ENCODE measurements at regions not wholly inside any gene's neighbourhood (a gene's known extent, or its start where the extent isn't known, plus 50 kb on each side); places are given as distances from the start of the nearest gene placed in this dataset.

GRCh38 chr5:104130320-104130719, 567.7 kb upstream of the NUDT12 start:
- Histone ChIP-seq H3K36me3 (no peaks in the 10 kb centered on the region), H3K4me3 (no peak overlapping the region), H3K9me3 (peaks cover 0 to 4% (median 0%) of the 10 kb centered on the region in 4 donors), H3K27ac (no peak overlapping the region), H3K4me1 (no peaks in the 10 kb centered on the region), H3K27me3 (no peaks in the 10 kb centered on the region)
- intact Hi-C loops (cut with DNase I), result no loop called here
- 76 to 87% methylated on average over 3 of the region's 3 CpGs for WGBS, 2 donors
- DNase-seq, result no peak
- TF ChIP-seq EP300 (IDR thresholded peaks at IDR 0.05) (no peak), CTCF (IDR thresholded peaks at IDR 0.05) (no peak), POLR2AphosphoS5 (IDR thresholded peaks at IDR 0.05) (no peak), POLR2A (IDR thresholded peaks at IDR 0.05) (no peak)

- no peaks in the 10 kb centered on the region for H3K4me1 ChIP-seq
- intact Hi-C loops (cut with DNase I), result no loop called here
- 70 to 94% methylated on average over 5 of the region's 5 CpGs for WGBS, 2 donors
- H3K27me3 ChIP-seq, result no peaks in the 10 kb centered on the region
- TF ChIP-seq POLR2A (IDR thresholded peaks at IDR 0.05) (no peak), CTCF (IDR thresholded peaks at IDR 0.05) (no peak), POLR2AphosphoS5 (IDR thresholded peaks at IDR 0.05) (no peak), EP300 (IDR thresholded peaks at IDR 0.05) (no peak)
- H3K27ac ChIP-seq, result no peak overlapping the region
- no peak overlapping the region for H3K4me3 ChIP-seq
- no peaks in the 10 kb centered on the region for H3K9me3 ChIP-seq
- no peak for DNase-seq
- H3K36me3 ChIP-seq, result no peaks in the 10 kb centered on the region
These were observed 565.8 kb upstream of the NUDT12 start for GRCh38 chr5:104128348-104128747.

- Histone ChIP-seq H3K4me3 (no peak overlapping the region), H3K9me3 (no peaks in the 10 kb centered on the region), H3K27ac (no peak overlapping the region), H3K36me3 (no peaks in the 10 kb centered on the region), H3K4me1 (no peaks in the 10 kb centered on the region), H3K27me3 (no peaks in the 10 kb centered on the region)
- no peak for TF ChIP-seq EP300 (IDR thresholded peaks at IDR 0.05)
- no peak for TF ChIP-seq CTCF (IDR thresholded peaks at IDR 0.05)
- TF ChIP-seq POLR2A (IDR thresholded peaks at IDR 0.05), result no peak
- TF ChIP-seq POLR2AphosphoS5 (IDR thresholded peaks at IDR 0.05), result no peak
- DNase-seq, result no peak
- 70 to 74% methylated on average over 1 of the region's 1 CpG for WGBS, 2 donors
- intact Hi-C loops (cut with DNase I), result no loop called here
These were observed 564.4 kb upstream of the NUDT12 start for GRCh38 chr5:104126980-104127379.

- no peak for DNase-seq
- Histone ChIP-seq H3K27ac (no peak overlapping the region), H3K27me3 (no peaks in the 10 kb centered on the region), H3K4me3 (no peak overlapping the region), H3K4me1 (no peaks in the 10 kb centered on the region), H3K9me3 (no peaks in the 10 kb centered on the region), H3K36me3 (no peaks in the 10 kb centered on the region)
- no peak for TF ChIP-seq POLR2A (IDR thresholded peaks at IDR 0.05)
- TF ChIP-seq CTCF (IDR thresholded peaks at IDR 0.05), result no peak
- no peak for TF ChIP-seq POLR2AphosphoS5 (IDR thresholded peaks at IDR 0.05)
- TF ChIP-seq EP300 (IDR thresholded peaks at IDR 0.05), result no peak
- intact Hi-C loops (cut with DNase I), result no loop called here
These were observed 556.9 kb upstream of the NUDT12 start for GRCh38 chr5:104119529-104119928.

GRCh38 chr5:104111632-104112031, 549.0 kb upstream of the NUDT12 start:
- intact Hi-C loops (cut with DNase I), result no loop called here
- Histone ChIP-seq H3K4me3 (no peak overlapping the region), H3K9me3 (no peaks in the 10 kb centered on the region), H3K36me3 (no peaks in the 10 kb centered on the region), H3K27ac (no peak overlapping the region), H3K27me3 (no peaks in the 10 kb centered on the region), H3K4me1 (no peaks in the 10 kb centered on the region)
- TF ChIP-seq CTCF (IDR thresholded peaks at IDR 0.05) (no peak), POLR2A (IDR thresholded peaks at IDR 0.05) (no peak), POLR2AphosphoS5 (IDR thresholded peaks at IDR 0.05) (no peak), EP300 (IDR thresholded peaks at IDR 0.05) (no peak)
- whole genome bisulfite sequencing, 2 donors, result 87 to 88% methylated on average over 2 of the region's 2 CpGs
- no peak for DNase-seq

All from sigmoid colon (tissue), 6 donors.